ENCODE measurements at regions not wholly inside any gene's neighbourhood (a gene's known extent, or its start where the extent isn't known, plus 50 kb on each side); places are given as distances from the start of the nearest gene placed in this dataset.

DNA sequence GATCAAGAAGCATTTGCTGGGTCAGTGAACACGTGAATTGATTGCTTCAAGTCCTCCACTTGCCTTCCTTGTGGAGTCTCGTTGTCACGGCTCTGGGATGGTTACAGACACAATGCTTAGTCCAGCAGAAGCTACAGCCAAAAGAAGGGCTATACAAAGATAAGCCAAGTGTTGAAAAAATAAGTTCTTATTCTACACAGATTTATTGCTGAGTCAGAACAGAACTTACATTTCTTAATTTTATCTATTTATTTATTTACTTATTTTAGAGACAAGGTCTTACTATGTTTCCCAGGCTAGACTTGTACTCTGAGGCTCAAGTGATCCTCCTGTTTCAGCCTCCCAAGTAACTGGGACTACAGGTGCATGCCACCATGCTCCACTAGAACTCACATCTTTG lies 199.0 kb downstream of the MYLK4 start:
- peaks cover 26% of the 10 kb centered on the region for H3K4me1 Mint-ChIP-seq (ENCODE audit: unreplicated experiment)
- no peak for DNase-seq (ENCODE audit: extremely low spot score, unreplicated experiment)
- TF ChIP-seq, protein P1, sequence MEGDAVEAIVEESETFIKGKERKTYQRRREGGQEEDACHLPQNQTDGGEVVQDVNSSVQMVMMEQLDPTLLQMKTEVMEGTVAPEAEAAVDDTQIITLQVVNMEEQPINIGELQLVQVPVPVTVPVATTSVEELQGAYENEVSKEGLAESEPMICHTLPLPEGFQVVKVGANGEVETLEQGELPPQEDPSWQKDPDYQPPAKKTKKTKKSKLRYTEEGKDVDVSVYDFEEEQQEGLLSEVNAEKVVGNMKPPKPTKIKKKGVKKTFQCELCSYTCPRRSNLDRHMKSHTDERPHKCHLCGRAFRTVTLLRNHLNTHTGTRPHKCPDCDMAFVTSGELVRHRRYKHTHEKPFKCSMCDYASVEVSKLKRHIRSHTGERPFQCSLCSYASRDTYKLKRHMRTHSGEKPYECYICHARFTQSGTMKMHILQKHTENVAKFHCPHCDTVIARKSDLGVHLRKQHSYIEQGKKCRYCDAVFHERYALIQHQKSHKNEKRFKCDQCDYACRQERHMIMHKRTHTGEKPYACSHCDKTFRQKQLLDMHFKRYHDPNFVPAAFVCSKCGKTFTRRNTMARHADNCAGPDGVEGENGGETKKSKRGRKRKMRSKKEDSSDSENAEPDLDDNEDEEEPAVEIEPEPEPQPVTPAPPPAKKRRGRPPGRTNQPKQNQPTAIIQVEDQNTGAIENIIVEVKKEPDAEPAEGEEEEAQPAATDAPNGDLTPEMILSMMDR (conservative IDR thresholded peaks at IDR 0.05) = no peak
- H3K4me3 Mint-ChIP-seq = no peak overlapping the region
- no peak overlapping the region for H3K27ac Mint-ChIP-seq
- peaks cover 5% of the 10 kb centered on the region for H3K36me3 Mint-ChIP-seq
- H3K27me3 Mint-ChIP-seq = no peaks in the 10 kb centered on the region
- H3K9me3 Mint-ChIP-seq = peaks cover 6% of the 10 kb centered on the region

DNA sequence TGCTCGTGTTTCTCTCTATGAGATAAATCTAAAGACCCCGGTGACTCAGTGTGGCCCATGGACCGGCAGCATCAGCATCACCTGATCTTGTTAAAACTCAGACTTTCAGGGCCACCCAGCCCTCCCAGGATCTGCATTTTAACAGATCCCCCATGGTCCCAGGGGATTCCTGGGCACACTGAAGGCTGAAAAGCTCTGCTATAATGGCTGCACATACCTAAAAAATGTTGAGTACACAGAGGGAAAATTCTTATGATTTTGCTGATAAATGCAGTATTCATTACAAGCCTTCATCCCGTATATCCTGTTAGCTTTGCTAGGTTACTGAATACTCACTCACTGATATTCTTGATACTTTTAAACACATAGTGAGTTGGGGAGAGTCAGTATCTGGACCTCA lies 200.5 kb downstream of the MYLK4 start:
- TF ChIP-seq, protein P1 (conservative IDR thresholded peaks at IDR 0.05) = no peak
- no peaks in the 10 kb centered on the region for H3K27me3 Mint-ChIP-seq
- peaks cover 24% of the 10 kb centered on the region for H3K4me1 Mint-ChIP-seq (ENCODE audit: unreplicated experiment)
- peaks cover 5% of the 10 kb centered on the region for H3K36me3 Mint-ChIP-seq
- H3K9me3 Mint-ChIP-seq = peaks cover 6% of the 10 kb centered on the region
- no peak overlapping the region for H3K4me3 Mint-ChIP-seq
- no peak overlapping the region for H3K27ac Mint-ChIP-seq
- no peak for DNase-seq (ENCODE audit: extremely low spot score, unreplicated experiment)

DNA sequence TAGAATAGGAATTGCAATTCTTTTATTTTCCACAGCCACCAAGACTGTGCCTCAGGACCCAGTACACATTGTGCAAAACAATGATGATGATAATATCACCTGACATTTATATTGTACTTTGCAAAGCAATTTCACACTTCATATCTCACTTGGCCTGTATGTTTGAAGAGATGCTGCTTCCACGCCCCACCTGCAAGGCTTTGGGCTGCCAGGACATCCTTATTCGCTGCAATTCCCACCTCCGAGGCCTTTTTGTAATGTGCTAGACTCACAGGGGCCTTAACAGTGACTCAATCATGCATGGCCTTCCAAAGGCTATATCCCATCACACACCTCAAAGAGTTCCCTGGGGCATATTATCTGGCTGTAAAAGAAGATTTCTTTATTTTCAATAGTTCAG lies 200.9 kb downstream of the MYLK4 start:
- H3K4me3 Mint-ChIP-seq = no peak overlapping the region
- H3K36me3 Mint-ChIP-seq = peaks cover 5% of the 10 kb centered on the region
- H3K27me3 Mint-ChIP-seq = no peaks in the 10 kb centered on the region
- H3K9me3 Mint-ChIP-seq = peaks cover 6% of the 10 kb centered on the region
- peaks cover 23% of the 10 kb centered on the region for H3K4me1 Mint-ChIP-seq (ENCODE audit: unreplicated experiment)
- DNase-seq (ENCODE audit: extremely low spot score, unreplicated experiment) = no peak
- TF ChIP-seq, protein P1 (conservative IDR thresholded peaks at IDR 0.05) = no peak
- H3K27ac Mint-ChIP-seq = no peak overlapping the region

DNA sequence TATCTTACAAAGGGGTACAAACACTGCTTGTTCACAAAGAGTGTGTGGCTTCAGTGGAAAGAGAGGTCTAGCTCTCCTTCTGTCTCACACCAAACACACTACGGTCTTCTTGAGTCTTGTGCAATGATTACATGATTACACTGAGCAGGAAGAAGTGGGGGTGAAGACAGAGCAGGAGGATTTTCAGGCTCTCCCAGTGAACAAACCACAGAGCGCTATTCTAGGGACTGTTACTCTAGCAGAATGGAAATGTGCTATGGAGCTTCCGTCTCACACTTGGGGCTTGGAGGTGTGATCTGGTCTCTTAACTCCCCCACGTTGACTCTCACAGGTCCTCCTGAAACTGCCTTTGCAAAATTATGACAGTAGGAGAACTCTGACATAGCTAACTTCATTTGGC lies 203.4 kb downstream of the MYLK4 start:
- no peak overlapping the region for H3K4me3 Mint-ChIP-seq
- TF ChIP-seq, protein P1 (conservative IDR thresholded peaks at IDR 0.05) = no peak
- no peak for DNase-seq (ENCODE audit: extremely low spot score, unreplicated experiment)
- peaks cover 5% of the 10 kb centered on the region for H3K36me3 Mint-ChIP-seq
- H3K9me3 Mint-ChIP-seq = peaks cover 20% of the 10 kb centered on the region
- H3K4me1 Mint-ChIP-seq (ENCODE audit: unreplicated experiment) = peaks cover 24% of the 10 kb centered on the region
- H3K27me3 Mint-ChIP-seq = no peaks in the 10 kb centered on the region
- no peak overlapping the region for H3K27ac Mint-ChIP-seq

DNA sequence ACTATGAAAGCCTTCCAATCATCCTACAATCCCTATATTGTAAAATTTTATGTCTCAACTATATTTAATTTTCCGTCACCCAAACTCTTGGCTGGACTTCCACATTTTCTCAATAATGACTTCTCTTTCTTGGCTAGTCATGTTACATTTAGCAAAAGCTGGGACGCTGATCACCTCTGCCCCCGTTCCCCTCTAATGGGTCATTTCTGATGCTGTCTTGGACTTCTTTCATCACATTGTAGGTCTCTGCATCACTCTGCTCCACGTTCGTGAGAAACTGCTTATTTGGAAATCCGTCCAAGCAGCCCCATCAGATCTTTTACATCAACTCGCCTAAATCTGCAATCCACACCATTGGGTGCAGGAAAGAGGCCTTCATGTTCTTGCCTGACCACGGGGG lies 203.8 kb downstream of the MYLK4 start:
- Mint-ChIP-seq H3K4me3 (no peak overlapping the region), H3K27ac (no peak overlapping the region), H3K36me3 (peaks cover 5% of the 10 kb centered on the region), H3K9me3 (peaks cover 20% of the 10 kb centered on the region), H3K27me3 (no peaks in the 10 kb centered on the region), H3K4me1 (ENCODE audit: unreplicated experiment) (peaks cover 24% of the 10 kb centered on the region)
- TF ChIP-seq, protein P1 (conservative IDR thresholded peaks at IDR 0.05) = no peak
- no peak for DNase-seq (ENCODE audit: extremely low spot score, unreplicated experiment)
